ENCODE measurements at regions not wholly inside any gene's neighbourhood (a gene's known extent, or its start where the extent isn't known, plus 50 kb on each side); places are given as distances from the start of the nearest gene placed in this dataset.

- TF ChIP-seq TAF1 (IDR thresholded peaks at IDR 0.05; ENCODE audit: borderline replicate concordance, insufficient read depth, low read length) (no peak), POLR2AphosphoS5 (IDR thresholded peaks at IDR 0.05; ENCODE audit: low read depth, low read length) (no peak), FOXP2 (optimal IDR thresholded peaks at IDR 0.05; ENCODE audit: borderline replicate concordance, extremely low read depth, extremely low read length, insufficient read depth) (no peak), SIN3A (IDR thresholded peaks at IDR 0.05; ENCODE audit: borderline replicate concordance, insufficient read depth, low read length) (no peak), REST (IDR thresholded peaks at IDR 0.05; ENCODE audit: insufficient read depth in 1 of 2, low read depth in 2 of 2, low read length in 2 of 2) (no peak)
These were observed 139.0 kb upstream of the KCNMB2 start for GRCh38 chr3:178397202-178397601.

- TF ChIP-seq REST (IDR thresholded peaks at IDR 0.05; ENCODE audit: insufficient read depth in 1 of 2, low read depth in 2 of 2, low read length in 2 of 2) (no peak), SIN3A (IDR thresholded peaks at IDR 0.05; ENCODE audit: borderline replicate concordance, insufficient read depth, low read length) (no peak), POLR2AphosphoS5 (IDR thresholded peaks at IDR 0.05; ENCODE audit: low read depth, low read length) (no peak), FOXP2 (optimal IDR thresholded peaks at IDR 0.05; ENCODE audit: borderline replicate concordance, extremely low read depth, extremely low read length, insufficient read depth) (no peak), TAF1 (IDR thresholded peaks at IDR 0.05; ENCODE audit: borderline replicate concordance, insufficient read depth, low read length) (no peak)
These were observed 138.4 kb upstream of the KCNMB2 start for GRCh38 chr3:178397836-178398235.

GRCh38 chr3:178404961-178405360 is 131.3 kb upstream of the KCNMB2 start:
- TF ChIP-seq TAF1 (IDR thresholded peaks at IDR 0.05; ENCODE audit: borderline replicate concordance, insufficient read depth, low read length) (no peak), SIN3A (IDR thresholded peaks at IDR 0.05; ENCODE audit: borderline replicate concordance, insufficient read depth, low read length) (no peak), POLR2AphosphoS5 (IDR thresholded peaks at IDR 0.05; ENCODE audit: low read depth, low read length) (no peak), FOXP2 (optimal IDR thresholded peaks at IDR 0.05; ENCODE audit: borderline replicate concordance, extremely low read depth, extremely low read length, insufficient read depth) (no peak), REST (IDR thresholded peaks at IDR 0.05; ENCODE audit: insufficient read depth in 1 of 2, low read depth in 2 of 2, low read length in 2 of 2) (no peak)

GRCh38 chr3:178405531-178405930 is 130.7 kb upstream of the KCNMB2 start:
- TF ChIP-seq REST (IDR thresholded peaks at IDR 0.05; ENCODE audit: insufficient read depth in 1 of 2, low read depth in 2 of 2, low read length in 2 of 2) = no peak
- TF ChIP-seq SIN3A (IDR thresholded peaks at IDR 0.05; ENCODE audit: borderline replicate concordance, insufficient read depth, low read length) = no peak
- no peak for TF ChIP-seq FOXP2 (optimal IDR thresholded peaks at IDR 0.05; ENCODE audit: borderline replicate concordance, extremely low read depth, extremely low read length, insufficient read depth)
- TF ChIP-seq TAF1 (IDR thresholded peaks at IDR 0.05; ENCODE audit: borderline replicate concordance, insufficient read depth, low read length) = no peak
- no peak for TF ChIP-seq POLR2AphosphoS5 (IDR thresholded peaks at IDR 0.05; ENCODE audit: low read depth, low read length)

GRCh38 chr3:178406206-178406605 is 130.0 kb upstream of the KCNMB2 start:
- no peak for TF ChIP-seq FOXP2 (optimal IDR thresholded peaks at IDR 0.05; ENCODE audit: borderline replicate concordance, extremely low read depth, extremely low read length, insufficient read depth)
- no peak for TF ChIP-seq TAF1 (IDR thresholded peaks at IDR 0.05; ENCODE audit: borderline replicate concordance, insufficient read depth, low read length)
- no peak for TF ChIP-seq POLR2AphosphoS5 (IDR thresholded peaks at IDR 0.05; ENCODE audit: low read depth, low read length)
- no peak for TF ChIP-seq SIN3A (IDR thresholded peaks at IDR 0.05; ENCODE audit: borderline replicate concordance, insufficient read depth, low read length)
- TF ChIP-seq REST (IDR thresholded peaks at IDR 0.05; ENCODE audit: insufficient read depth in 1 of 2, low read depth in 2 of 2, low read length in 2 of 2) = no peak
